ENCODE measurements at regions not wholly inside any gene's neighbourhood (a gene's known extent, or its start where the extent isn't known, plus 50 kb on each side); places are given as distances from the start of the nearest gene placed in this dataset.
"Not testable (repeated sequence)": the region's sequence is repeated elsewhere in the genome, so short reads cannot be mapped to it uniquely, and the experiment has no call there.

GRCh38 chr19:14294974-14295373, 86.3 kb upstream of the ADGRE5 start:
- H3K9me3 Mint-ChIP-seq (ENCODE audit: unreplicated experiment); BruUV-seq (replicated peaks); H3K4me1 Mint-ChIP-seq (ENCODE audit: insufficient read depth, unreplicated experiment); intact Hi-C loops (cut with micrococcal nuclease); H3K36me3 Mint-ChIP-seq (ENCODE audit: insufficient read depth, unreplicated experiment); POLR2A ChIA-PET; H3K27me3 Mint-ChIP-seq (ENCODE audit: insufficient read depth, unreplicated experiment); H3K4me3 Mint-ChIP-seq (ENCODE audit: unreplicated experiment); H3K27ac Mint-ChIP-seq (ENCODE audit: low read depth, unreplicated experiment); DNase-seq (ENCODE audit: unreplicated experiment): not testable (repeated sequence)
- CTCF ChIA-PET: interaction anchor here (0.6 kb wide), 1 partner anchor 42 kb away, joined by 4 read pairs; no protein-coding TSS in a partner anchor

DNA sequence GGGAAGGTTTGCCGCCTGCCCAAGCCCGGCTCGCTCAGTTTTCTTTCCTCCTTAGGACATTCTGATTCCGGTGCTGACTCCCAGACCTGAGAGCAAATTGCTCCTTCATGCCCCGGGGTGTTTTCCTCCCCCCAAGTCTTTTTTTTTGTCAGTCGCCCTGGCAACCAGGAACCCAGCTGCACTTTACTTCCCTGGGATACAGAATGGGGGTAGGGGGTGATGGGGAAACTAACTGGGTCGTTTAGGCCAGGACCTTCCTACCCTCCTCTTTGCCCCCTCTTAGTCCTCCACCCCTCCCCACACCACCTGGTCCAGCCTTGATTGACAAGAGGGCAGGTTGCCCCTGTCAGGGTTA, 87.5 kb upstream of the ADGRE5 start:
- H3K9me3 Mint-ChIP-seq (ENCODE audit: unreplicated experiment); BruUV-seq (replicated peaks); H3K36me3 Mint-ChIP-seq (ENCODE audit: insufficient read depth, unreplicated experiment); H3K27ac Mint-ChIP-seq (ENCODE audit: low read depth, unreplicated experiment); CTCF ChIA-PET; H3K4me3 Mint-ChIP-seq (ENCODE audit: unreplicated experiment); POLR2A ChIA-PET; H3K4me1 Mint-ChIP-seq (ENCODE audit: insufficient read depth, unreplicated experiment); intact Hi-C loops (cut with micrococcal nuclease); H3K27me3 Mint-ChIP-seq (ENCODE audit: insufficient read depth, unreplicated experiment); DNase-seq (ENCODE audit: unreplicated experiment): not testable (repeated sequence)

GRCh38 chr19:14293101-14293815, 87.3 kb upstream of the ADGRL1 start:
- H3K27ac Mint-ChIP-seq (ENCODE audit: low read depth, unreplicated experiment); POLR2A ChIA-PET; H3K4me3 Mint-ChIP-seq (ENCODE audit: unreplicated experiment); BruUV-seq (replicated peaks); H3K27me3 Mint-ChIP-seq (ENCODE audit: insufficient read depth, unreplicated experiment); intact Hi-C loops (cut with micrococcal nuclease); H3K36me3 Mint-ChIP-seq (ENCODE audit: insufficient read depth, unreplicated experiment); H3K4me1 Mint-ChIP-seq (ENCODE audit: insufficient read depth, unreplicated experiment); H3K9me3 Mint-ChIP-seq (ENCODE audit: unreplicated experiment); DNase-seq (ENCODE audit: unreplicated experiment): not testable (repeated sequence)
- CTCF ChIA-PET: interaction anchor here (0.5 kb wide), 1 partner anchor 71 kb away, joined by 5 read pairs; no protein-coding TSS in a partner anchor

DNA sequence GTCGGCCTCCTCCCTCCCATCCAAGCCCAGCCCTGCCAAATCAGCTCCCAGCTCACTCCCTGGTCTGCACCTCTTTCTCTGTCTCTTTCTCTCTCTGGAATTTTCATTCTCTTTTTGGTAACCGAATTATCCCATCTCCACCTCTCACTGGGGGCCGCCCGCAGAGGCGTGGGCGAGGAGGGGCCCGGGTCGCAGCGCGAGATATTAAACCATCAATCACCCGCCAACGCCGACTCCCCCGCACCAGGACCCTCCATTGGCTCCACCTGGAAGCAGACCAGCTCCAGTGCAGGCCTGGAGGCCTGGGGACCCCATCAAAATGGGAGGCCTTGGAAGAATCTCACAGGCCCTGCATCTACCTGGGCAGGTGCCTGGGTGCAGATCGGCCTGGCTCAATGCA, 83.8 kb upstream of the ADGRL1 start:
- DNase-seq (ENCODE audit: unreplicated experiment); H3K27ac Mint-ChIP-seq (ENCODE audit: low read depth, unreplicated experiment); intact Hi-C loops (cut with micrococcal nuclease); CTCF ChIA-PET; POLR2A ChIA-PET; BruUV-seq (replicated peaks); H3K36me3 Mint-ChIP-seq (ENCODE audit: insufficient read depth, unreplicated experiment); H3K4me3 Mint-ChIP-seq (ENCODE audit: unreplicated experiment); H3K27me3 Mint-ChIP-seq (ENCODE audit: insufficient read depth, unreplicated experiment); H3K4me1 Mint-ChIP-seq (ENCODE audit: insufficient read depth, unreplicated experiment); H3K9me3 Mint-ChIP-seq (ENCODE audit: unreplicated experiment): not testable (repeated sequence)

GRCh38 chr19:14287837-14288236, 81.9 kb upstream of the ADGRL1 start:
- intact Hi-C loops (cut with micrococcal nuclease); H3K4me1 Mint-ChIP-seq (ENCODE audit: insufficient read depth, unreplicated experiment); H3K9me3 Mint-ChIP-seq (ENCODE audit: unreplicated experiment); H3K27me3 Mint-ChIP-seq (ENCODE audit: insufficient read depth, unreplicated experiment); POLR2A ChIA-PET; H3K36me3 Mint-ChIP-seq (ENCODE audit: insufficient read depth, unreplicated experiment); DNase-seq (ENCODE audit: unreplicated experiment); H3K27ac Mint-ChIP-seq (ENCODE audit: low read depth, unreplicated experiment); BruUV-seq (replicated peaks); H3K4me3 Mint-ChIP-seq (ENCODE audit: unreplicated experiment); CTCF ChIA-PET: not testable (repeated sequence)

GRCh38 chr19:14286594-14286993, 80.6 kb upstream of the ADGRL1 start:
- BruUV-seq (replicated peaks); intact Hi-C loops (cut with micrococcal nuclease); H3K4me1 Mint-ChIP-seq (ENCODE audit: insufficient read depth, unreplicated experiment); DNase-seq (ENCODE audit: unreplicated experiment); H3K4me3 Mint-ChIP-seq (ENCODE audit: unreplicated experiment); H3K27ac Mint-ChIP-seq (ENCODE audit: low read depth, unreplicated experiment); H3K27me3 Mint-ChIP-seq (ENCODE audit: insufficient read depth, unreplicated experiment); H3K36me3 Mint-ChIP-seq (ENCODE audit: insufficient read depth, unreplicated experiment); H3K9me3 Mint-ChIP-seq (ENCODE audit: unreplicated experiment); POLR2A ChIA-PET: not testable (repeated sequence)
- CTCF ChIA-PET: interaction anchor here (0.7 kb wide), 1 partner anchor 426 kb away, joined by 3 read pairs; no protein-coding TSS in a partner anchor

DNA sequence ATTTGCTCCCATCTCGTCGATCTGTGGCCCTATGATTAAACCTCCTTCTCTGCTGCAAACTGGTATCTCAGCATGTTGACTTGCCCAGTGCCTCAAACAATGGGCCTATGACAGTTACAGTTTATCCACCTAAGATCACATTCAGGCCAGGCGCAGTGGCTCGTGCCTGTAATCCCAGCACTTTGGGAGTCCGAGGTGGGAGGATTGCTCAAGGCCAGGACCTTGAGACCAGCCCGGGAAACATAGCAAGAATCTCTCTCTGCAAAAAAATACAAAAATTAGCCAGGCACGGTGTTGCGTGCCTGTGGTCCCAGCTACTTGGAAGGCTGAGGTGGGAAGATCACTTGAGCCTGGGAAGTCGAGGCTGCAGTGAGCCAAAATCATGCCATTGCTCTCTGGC, 79.8 kb upstream of the ADGRL1 start:
- H3K36me3 Mint-ChIP-seq (ENCODE audit: insufficient read depth, unreplicated experiment); POLR2A ChIA-PET; H3K4me3 Mint-ChIP-seq (ENCODE audit: unreplicated experiment); H3K27me3 Mint-ChIP-seq (ENCODE audit: insufficient read depth, unreplicated experiment); CTCF ChIA-PET; H3K27ac Mint-ChIP-seq (ENCODE audit: low read depth, unreplicated experiment); intact Hi-C loops (cut with micrococcal nuclease); H3K4me1 Mint-ChIP-seq (ENCODE audit: insufficient read depth, unreplicated experiment); DNase-seq (ENCODE audit: unreplicated experiment); H3K9me3 Mint-ChIP-seq (ENCODE audit: unreplicated experiment); BruUV-seq (replicated peaks): not testable (repeated sequence)

DNA sequence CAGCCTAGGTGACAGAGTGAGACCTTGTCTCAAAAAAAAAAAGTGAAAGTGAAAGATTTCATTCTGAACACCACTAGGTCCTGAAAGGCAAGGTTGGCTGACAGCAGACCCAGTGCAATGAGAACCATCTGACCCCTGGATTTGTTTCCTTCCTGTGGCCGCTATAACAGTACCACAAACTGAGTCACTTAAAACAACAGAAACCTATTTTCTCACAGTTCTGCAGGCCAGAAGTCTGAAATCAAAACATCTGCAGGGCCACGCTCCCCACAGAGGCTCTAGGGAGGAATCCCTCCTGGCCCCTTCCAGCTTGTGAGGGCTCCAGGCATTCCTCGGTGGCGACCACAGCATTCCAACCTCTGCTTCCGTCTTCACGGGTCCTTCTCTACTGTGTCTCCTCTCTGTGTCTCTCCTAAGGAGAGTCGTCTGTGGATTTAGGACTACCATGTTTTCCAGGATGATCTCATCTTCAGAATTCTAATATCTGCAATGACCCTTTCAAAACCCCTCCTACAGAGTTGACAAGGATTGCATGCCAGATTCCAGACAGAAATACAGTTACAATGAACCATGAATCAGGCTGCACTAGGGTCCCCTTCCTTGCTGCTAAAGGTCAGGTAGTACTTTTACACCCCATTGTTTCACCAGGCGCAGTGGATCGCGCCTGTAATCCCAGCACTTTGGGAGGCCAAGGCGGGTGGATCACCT, 78.0 kb upstream of the ADGRL1 start:
- Mint-ChIP-seq H3K27ac (ENCODE audit: low read depth, unreplicated experiment) (peak overlapping the region; percentile 32), H3K27me3 (ENCODE audit: insufficient read depth, unreplicated experiment) (peaks cover 16% of the 10 kb centered on the region)
- CTCF ChIA-PET; H3K36me3 Mint-ChIP-seq (ENCODE audit: insufficient read depth, unreplicated experiment); BruUV-seq (replicated peaks); H3K4me3 Mint-ChIP-seq (ENCODE audit: unreplicated experiment); H3K4me1 Mint-ChIP-seq (ENCODE audit: insufficient read depth, unreplicated experiment); intact Hi-C loops (cut with micrococcal nuclease); H3K9me3 Mint-ChIP-seq (ENCODE audit: unreplicated experiment); POLR2A ChIA-PET: not testable (repeated sequence)
- DNase-seq (ENCODE audit: unreplicated experiment): peak; percentile 69

DNA sequence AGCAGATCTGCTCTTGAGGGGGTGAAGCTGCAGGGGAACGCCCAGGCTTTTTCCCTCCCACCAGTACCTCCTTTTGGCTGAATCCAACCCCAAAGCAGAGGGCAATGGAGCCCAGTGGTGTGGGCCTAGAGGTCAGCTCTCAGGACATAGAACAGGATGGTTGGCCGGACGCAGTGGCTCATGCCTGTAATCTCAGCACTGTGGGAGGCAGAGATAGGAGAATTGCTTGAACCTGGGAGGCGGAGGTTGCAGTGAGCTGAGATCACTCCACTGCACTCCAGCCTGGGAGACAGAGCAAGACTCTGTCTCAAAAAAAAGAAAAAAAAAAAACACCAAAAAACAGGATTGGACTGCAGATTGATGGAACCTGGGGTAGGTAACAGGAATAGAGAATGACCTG, 73.3 kb upstream of the ADGRL1 start:
- H3K27ac Mint-ChIP-seq (ENCODE audit: low read depth, unreplicated experiment); BruUV-seq (replicated peaks); H3K4me1 Mint-ChIP-seq (ENCODE audit: insufficient read depth, unreplicated experiment); intact Hi-C loops (cut with micrococcal nuclease); H3K4me3 Mint-ChIP-seq (ENCODE audit: unreplicated experiment); POLR2A ChIA-PET; H3K36me3 Mint-ChIP-seq (ENCODE audit: insufficient read depth, unreplicated experiment); H3K9me3 Mint-ChIP-seq (ENCODE audit: unreplicated experiment); DNase-seq (ENCODE audit: unreplicated experiment): not testable (repeated sequence)
- CTCF ChIA-PET: interaction anchor here (0.6 kb wide), 1 partner anchor 48 kb away, joined by 3 read pairs; no protein-coding TSS in a partner anchor
- peaks cover 27% of the 10 kb centered on the region for H3K27me3 Mint-ChIP-seq (ENCODE audit: insufficient read depth, unreplicated experiment)

Measured in MCF 10A (cell line).